Esophagus mucosa (tissue), 1 donor: ENCODE measurements at regions not wholly inside any gene's neighbourhood (a gene's known extent, or its start where the extent isn't known, plus 50 kb on each side); places are given as distances from the start of the nearest gene placed in this dataset.

Experiments used
- ATAC-seq: fragments of 200-7000 bp; cut with Tn5 transposase; one replicate; pipeline ENCODE4 v1.9.1; 2020
- donor health status: DM: yes; HTN: yes; CAD: no.

DNA sequence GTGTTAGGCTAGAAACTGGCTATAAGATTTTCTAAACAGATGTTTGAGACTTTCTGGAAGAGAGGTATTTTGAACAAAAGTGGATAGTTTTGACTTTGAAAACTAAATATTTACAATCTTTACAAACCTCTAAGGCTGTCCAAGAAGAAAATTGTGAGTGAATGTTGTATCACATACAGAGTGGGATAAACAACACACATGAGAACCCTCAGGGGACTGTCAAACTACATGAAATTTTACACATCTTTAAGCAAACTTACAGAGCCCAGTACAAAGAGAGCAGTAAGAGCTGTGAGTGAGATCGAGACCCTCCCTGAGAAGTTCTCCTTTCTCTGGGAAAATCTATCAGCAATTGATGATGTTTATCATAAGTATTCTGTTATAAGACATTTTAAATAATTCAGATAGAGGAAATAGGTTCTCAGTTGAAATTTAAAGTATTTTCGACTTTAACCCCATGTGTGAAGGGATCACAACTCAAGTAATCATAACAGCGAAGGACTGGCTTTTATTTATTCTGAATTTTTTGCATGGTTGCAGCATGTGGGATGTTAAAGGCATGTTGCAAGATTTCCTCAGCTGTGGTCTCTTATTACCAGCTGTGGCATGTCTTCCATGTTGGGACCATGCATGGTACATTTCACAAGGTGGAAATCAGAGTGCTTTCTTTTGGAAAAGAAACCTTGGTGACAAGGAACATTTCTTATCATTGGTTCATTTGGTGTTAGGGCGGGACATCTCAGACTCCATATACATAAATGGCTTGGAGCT lies 264.0 kb upstream of the PRICKLE1 start:
- ATAC-seq = no peak

DNA sequence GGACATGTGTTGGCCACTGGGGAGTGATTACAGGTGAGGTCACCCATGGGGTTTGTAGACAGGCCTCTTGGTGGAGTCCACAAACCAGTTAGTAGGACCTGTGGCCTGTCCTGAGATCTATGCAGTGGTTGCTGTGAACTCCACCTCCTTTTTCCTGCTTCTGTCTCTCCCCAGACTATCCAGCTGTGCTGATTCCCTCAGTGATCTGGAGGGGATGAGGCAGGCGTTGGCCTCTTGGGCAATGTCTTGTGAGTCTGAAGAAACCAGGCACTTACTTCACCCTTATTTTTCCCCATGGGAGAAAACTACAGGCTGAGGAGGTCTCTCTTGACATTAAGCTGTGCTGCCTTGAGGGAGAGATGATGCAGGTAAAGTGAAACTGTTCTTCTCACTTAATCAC lies 257.2 kb upstream of the PRICKLE1 start:
- no peak for ATAC-seq

DNA sequence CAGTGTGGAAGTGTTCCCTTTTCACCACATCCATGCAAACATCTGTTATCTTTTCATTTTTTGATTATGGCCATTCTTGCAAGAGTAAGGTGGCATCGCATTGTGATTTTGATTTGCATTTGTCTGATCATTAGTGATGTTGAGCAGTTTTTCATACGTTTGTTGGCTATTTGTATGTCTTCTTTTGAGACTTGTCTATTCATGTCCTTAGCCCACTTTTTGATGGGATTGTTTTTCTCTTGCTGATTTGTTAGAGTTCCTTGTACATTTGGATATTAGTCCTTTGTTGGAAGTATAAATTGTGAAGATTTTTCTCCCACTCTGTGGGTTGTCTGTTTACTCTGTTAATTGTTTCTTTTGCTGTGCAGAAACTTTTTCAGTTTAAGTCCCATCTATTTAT lies 244.5 kb upstream of the PRICKLE1 start:
- no peak for ATAC-seq

DNA sequence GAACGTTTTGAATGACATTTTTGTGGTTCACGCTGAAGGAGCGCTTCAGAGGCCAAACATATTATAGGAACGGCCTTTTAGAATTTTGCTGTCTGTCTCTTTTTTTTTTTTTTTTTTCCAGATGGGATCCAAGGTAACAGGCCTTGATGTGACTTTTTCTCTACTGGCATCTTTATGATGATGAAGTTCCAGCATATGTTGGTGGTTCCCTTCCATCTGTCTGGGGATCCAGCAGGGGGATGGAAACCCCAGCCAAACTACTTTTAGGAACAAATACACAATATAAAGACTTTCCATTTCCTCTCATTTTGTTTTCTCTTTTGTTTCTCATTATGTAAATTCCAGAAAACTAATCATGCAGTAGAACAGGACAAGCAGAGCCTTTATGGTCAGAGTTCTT lies 239.3 kb upstream of the PRICKLE1 start:
- no peak for ATAC-seq

DNA sequence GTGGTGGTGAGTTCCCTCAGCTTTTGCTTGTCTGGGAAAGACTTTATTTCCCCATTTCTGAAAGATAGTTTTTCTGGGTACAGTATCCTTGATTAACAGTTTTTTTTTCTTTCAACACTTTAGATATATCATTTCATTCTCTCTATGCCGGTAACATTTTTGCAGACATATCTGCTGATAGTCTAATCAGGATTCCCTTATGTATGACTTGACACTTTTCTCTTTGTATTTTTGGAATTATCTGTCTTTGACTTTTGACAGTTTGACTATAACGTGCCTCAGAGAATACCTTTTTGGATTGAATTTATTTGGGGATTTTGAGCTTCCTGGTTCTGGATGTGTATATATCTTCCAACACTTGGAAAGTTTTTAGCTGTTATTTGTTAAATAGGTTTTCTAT lies 234.8 kb upstream of the PRICKLE1 start:
- no peak for ATAC-seq

DNA sequence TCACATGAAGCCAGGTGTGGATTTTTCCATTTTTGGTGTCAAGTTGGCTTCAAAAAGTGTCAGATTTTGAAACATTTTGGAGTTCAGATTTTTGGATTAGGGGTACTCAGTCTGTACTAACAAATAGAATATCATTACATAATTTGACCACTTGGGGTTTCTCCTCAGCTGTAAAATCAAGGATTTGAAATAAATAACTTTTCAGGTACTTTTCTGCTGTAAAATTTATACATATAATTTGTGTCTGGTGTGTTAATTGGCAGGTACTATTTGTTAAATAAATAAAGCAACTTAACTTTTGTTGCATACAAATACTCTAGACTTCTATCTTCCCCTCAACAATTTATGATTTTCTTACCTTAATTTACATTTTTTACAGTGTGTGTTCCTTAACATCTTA lies 234.1 kb upstream of the PRICKLE1 start:
- ATAC-seq = no peak

DNA sequence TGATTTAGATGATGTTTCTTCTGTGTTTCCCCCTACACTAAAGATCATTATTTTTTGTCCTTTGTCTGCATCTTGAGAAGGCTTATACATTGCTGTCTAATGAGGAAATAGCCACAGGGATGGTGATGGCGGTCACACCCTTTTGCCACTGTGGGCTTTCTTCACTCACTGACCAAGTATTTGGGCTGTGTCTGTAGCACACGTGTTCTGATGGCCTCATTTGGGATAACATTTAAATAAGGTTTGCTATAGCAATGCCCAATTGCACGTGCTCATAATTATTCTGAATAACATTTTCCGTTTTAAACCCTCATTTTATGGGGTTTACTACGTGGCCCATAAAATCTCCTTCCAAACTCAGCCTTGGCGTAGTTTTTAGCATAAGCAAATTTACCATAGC lies 230.3 kb upstream of the PRICKLE1 start:
- no peak for ATAC-seq

DNA sequence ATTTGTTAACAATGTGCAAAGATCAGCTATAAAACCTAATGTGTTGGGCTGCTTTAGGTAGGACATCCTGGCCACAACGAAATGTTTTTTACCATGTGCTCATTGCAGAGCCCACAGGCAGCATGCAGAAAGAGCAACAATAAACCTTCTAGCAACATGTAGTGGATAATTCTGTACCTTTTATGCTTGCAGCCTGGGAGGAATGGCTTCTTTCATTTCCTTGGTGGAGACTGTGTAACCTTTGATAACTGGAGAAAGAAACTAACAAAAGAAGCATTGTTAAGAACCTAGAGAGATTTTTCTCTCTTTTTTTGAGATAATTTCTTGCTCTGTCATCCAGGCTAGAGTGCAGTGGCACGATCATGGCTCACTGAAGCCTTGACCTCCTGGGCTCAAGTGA lies 225.5 kb upstream of the PRICKLE1 start:
- no peak for ATAC-seq

DNA sequence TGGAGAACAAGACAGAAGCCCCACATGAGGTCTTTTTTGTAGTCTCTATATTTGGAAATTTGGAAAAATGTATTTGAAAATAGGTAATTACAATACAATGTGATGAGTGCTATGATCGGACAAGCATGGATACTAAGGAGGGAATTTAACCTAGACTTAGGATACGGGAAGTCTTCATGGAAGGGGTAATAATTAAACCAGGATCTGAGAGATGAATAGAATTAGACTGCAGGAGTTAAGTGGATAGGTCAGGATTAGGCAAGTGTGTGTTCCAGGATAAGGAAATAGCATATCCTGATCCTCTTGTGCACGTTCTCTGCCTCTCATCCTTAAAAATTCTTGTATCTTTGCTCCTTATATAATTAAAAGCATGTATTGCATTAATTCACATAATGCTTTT lies 223.3 kb upstream of the PRICKLE1 start:
- no peak for ATAC-seq

DNA sequence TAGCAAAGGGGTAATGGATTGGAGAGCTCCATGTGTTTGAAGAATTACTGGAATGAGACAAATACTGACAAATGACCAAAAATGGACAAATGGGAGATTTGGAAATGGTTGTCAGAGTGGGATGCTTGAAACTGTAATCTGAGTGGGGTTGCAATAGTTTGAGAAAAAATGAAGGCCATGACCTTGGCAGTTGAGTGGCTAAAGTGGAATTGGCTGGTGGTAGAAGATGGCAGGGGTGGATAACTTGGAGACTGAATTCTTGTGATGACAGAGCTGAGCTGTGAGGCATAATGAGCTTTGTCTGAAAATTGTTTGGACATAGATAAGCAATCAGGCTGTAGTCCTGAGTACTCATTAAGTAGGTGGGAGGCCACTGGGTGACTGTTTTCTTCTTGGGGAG lies 222.5 kb upstream of the PRICKLE1 start:
- ATAC-seq = no peak

DNA sequence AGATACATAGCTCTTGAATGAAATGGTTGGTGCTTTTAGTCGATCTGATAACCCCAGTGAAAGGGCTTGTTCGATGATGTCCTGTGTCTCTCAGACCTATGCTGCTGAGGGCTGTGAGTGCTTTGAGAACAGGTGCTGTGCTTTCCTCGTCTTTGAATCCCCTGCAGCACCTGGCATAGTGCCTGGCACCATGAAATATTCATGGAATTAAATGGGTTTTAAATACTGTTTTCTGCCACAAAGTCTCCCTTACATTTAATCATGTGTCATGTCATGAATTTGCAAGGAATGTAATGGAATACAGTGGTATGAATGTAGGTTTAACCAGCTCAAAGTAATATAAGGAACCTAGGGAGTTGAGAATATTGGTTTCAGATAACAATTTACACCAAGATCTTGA lies 220.5 kb upstream of the PRICKLE1 start:
- ATAC-seq = no peak

DNA sequence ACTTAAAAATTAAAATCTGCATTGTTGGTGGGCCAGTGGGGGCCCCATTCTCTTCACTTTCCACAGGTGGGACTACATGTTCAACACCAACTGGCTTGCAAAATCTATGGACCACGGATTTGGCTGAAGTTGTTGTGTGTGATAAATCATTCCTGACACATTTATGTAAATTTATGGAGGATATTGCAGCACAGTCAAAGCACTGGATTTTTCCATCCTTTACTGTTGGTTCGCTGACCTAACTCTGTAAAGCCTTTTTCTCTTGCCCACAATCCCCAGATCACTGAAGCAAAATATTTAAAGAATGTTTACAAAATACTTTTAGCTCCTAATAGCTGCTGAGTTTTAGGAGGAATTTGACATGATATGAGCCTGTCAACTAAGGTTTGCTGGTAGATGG lies 219.7 kb upstream of the PRICKLE1 start:
- no peak for ATAC-seq

DNA sequence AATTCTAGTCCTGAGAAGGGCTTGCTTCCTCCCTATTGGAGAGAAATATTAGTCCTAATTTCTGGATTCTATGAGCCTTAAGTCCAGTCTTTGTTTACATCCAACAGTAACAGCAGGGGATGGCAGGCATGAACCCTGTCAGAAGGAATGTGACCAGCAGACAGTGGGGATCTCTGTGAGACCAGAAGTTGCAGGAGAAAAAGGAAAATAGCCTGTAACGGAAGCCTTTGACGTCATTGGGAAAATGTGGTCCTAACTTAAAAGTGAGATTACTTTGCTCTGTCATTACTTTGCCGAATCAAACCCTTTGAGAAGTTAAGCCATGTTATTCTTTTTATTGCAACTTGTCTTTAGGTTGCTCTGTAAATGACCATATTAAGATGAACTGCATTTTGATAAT lies 218.2 kb upstream of the PRICKLE1 start:
- no peak for ATAC-seq

DNA sequence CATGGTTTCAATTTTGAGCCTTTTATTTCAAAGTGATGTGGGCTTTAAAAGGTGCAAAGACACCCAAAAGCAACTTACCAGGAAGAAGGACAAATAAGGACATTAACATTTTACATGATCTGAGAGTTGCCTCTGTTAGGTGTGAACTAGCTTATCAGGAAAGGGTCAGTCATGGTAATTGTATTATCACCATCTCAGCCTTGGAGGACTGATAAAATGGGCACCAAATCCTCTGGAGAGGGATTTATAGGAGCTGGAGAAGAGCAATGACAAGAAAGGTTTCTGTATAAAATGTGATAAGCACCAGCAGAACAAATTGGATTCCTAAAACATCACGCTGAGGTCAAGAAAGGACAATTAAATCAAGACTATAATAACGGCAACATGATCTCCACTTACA lies 217.7 kb upstream of the PRICKLE1 start:
- ATAC-seq = no peak

DNA sequence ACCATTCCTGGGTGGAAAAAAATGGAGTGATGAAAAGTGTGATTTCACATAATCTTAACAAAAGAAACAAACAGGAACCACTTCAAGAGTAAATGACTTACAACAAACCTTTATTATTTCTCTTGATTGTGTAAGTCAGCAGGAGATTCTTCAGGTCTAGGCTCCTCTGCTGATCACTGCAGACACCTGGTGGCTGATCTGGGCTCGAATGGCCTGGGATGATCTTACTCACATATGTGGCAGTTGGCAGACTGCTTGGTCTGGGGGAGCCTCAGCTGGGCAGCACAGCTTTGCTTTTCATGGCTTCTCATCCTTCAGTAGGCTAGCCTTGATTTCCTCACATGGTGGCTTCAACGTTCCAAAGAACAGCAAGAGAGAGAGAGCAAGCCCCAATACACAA lies 215.4 kb upstream of the PRICKLE1 start:
- no peak for ATAC-seq

DNA sequence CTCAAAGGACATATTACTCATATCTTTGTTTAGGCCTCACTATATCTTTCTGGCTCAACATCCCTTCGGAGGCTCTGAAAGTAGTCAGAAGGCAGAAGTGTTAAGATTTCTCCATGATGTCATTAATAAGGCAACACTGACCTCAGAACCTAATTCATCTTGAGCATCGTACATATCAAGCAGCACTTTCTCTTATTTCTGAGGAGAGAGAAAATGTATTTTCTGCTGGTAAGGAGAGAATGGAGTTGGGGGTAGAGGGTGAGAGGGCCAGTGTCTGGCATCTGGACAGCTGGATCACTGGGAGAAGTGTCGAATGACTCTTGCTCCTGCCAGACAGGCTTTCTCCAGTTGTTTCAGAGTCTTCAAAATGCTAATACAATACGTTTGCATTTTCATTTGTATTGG lies 213.2 kb upstream of the PRICKLE1 start:
- no peak for ATAC-seq

DNA sequence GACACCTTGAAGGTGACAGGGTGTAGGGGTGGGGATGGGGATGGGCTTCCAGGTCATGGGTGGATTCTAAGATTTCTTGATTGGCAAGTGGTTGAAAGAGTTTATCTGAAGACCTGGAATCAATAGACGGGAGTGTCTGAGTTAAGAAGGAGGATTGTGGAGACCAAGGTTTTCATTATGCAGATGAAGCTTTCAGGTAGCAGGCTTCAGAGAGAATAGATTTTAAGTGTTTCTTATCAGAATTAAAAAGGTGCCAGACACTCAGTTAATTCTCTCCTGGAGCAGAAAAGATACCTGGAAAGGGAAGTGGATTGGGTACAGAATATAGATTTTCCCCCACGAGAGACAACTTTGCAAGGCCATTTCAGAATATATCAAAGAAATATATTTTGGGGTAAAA lies 211.7 kb upstream of the PRICKLE1 start:
- no peak for ATAC-seq

DNA sequence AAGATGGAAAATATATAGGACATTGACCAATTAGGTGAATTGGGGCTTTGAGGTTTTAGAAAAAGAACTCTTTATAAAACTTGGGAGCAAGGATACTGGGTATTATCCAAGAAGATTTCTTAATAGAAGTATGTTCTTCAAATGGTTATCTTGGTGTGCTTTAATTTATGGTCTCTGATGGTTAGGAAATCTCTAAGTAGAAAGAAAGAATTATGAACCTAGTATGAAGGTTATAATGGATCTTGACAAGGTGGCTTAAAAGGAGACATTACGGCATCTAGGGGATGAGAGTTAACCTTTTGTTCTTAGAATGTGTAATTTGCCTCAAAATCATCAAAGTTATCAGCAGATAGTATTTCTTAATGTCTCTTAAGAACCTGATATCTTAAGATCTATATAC lies 210.4 kb upstream of the PRICKLE1 start:
- no peak for ATAC-seq

DNA sequence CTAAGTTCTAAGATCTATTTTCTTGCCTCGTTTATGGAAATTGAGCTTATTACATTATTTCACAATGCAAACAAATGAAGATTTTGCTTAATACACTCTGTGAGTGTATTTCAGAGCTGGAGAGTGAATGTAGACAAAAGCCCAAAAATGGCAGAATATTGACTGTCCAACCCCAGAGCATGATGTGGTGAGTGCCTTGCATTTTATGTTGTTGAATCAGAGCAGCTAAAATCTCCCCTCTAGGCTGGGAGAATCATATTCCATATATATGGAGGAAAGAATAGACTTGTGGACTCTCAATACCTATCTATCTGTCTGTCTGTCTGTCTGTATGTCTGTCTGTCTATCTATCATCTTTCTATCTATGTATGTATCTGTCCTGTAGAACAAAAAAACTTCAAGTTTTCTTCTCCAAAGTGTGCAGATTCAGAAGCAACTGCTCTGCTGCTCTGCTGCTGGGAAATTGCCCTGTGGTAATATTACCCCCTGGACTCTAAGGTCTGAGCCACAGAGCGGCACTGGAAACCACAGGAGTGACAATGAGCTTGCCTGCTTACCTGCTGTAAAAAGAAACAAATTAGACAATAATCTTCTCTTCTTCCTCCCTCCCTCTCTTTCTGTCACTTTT lies 209.4 kb upstream of the PRICKLE1 start:
- ATAC-seq = no peak

DNA sequence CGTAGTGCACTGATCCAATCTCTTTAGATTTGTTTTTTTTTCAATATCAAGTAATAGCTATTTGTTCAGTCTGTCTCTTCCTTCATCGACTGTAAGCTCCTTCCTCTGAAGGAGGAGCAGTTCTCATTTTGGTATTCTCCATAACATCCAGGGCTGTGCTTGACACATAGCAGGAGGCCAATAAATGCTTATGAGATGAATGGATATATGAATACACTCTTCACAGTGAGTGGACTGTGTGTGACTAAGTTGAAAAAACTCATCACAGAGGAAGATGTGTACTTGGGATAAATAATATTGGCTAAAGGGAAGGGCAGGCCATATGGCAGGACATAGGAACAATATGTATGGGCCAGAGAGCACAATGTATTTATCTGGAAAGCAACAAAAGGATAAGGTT lies 205.3 kb upstream of the PRICKLE1 start:
- ATAC-seq = no peak

DNA sequence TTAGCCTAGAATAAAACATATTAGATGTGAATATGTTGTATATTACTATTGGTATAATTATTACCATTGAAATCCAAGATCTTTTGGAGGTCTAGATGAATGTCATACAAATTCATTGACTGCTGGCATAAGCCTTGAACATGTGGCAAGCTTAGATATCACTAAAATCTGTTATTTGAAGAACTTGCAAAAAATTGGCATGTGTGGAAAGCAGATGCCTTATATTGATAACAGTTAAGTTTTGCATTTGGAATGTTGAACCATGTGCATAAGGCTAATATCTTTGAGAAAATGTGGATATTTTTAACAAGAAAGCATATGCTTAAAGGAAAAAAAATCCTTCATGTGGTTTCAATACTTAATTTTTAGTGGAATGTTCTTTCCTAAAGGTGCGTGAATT lies 203.6 kb upstream of the PRICKLE1 start:
- ATAC-seq = no peak

DNA sequence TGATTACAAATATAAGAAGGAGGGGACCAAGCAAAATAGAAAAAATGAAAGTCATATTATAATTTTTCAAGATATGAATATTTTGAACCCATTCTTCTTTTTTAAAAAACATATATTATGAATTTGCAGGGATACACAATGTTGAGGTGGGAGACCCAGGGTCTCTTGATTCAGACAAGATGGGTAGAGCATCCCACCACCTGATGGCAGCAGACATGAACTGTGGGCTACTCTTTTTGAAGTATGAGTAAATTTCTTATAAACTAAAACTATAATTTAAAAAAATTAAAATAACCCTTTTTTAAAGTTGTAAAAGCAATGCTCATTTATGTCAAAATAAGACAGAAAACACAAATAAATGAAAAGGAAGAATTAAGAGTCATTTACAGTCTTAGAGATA lies 202.7 kb upstream of the PRICKLE1 start:
- ATAC-seq = no peak

DNA sequence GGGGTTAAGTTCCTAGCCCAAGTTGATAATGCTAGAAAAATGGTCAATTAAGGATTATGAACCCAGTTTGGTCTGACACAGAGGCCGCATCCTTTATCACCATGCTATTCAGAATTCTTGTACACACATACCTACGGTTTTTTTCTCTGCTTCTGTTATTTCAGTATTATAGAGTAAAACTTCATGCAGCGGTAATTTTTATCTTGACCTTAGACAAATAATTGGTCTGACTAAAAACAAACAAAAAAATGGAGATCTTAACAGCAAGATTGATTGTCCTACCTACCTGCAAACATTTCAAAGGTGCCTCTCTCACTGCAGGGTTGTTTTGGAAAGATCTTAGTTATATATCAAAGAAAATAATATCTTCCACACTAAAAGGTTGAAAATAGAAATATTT lies 201.9 kb upstream of the PRICKLE1 start:
- ATAC-seq = no peak

DNA sequence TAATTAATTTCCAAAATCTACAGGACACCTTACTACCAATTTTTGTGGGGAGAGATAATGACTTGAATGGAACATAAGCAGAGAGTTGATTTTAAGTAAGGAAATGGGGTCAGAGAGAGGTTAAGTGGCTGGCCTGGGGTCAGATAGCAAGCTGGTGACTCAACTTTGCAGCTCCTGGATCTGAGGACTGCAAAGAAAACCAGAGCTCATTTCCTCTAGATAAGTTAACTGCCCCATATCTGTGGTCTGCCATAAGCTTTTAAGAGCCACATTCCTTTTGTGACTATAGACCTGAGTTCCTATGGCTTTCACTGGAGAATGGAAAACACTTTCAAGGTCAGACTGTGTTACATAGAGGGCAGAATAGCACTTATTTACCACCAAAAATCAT lies 201.2 kb upstream of the PRICKLE1 start:
- no peak for ATAC-seq
